Middle frontal gyrus (tissue), 1 donor: ENCODE measurements at regions not wholly inside any gene's neighbourhood (a gene's known extent, or its start where the extent isn't known, plus 50 kb on each side); places are given as distances from the start of the nearest gene placed in this dataset.

Source experiments
- DNase-seq: peaks from one replicate; pipeline ENCODE4 v3.0.0-alpha.2; 2015; ENCODE audit warnings: low spot score; ENCODE audit errors: extremely low spot score

DNA sequence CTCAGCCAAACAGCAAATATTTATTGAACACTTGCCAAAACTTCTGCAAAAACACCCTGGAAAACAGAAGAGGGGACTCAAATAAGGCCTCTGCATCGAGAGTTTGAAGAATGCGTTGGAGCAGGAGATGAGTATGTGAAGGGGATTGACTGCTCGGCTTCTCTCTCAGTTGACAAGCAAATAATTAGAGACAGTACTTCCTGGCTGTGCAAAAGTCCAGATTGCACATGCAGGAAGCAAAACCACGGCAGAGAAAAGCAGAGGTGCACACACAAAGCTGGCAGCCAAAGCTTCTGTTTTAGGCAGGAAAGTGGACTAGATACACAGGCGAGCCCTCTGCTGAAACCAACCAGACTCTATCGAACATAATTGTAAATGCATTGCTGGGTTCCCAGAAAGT is 343.6 kb upstream of the MGMT start:
- no peak for DNase-seq

DNA sequence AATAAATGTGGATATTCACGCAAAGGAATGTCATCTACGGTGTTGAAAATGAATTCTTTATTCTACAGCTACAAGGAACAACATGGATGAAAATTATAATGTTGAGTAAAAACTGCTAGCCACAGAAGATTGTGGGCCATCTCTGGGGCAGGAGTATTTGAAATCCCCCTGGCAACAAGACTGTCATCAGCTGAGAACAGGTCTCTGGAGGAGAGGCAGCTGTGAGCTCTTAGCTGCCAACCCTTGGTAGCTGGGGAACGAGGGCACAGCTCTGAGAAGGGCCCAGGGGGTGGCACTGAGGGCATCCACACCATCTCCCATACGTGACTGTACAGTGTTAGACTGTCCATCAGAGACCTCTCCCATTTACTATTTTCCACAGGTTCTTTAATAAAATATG is 340.1 kb upstream of the MGMT start:
- no peak for DNase-seq

DNA sequence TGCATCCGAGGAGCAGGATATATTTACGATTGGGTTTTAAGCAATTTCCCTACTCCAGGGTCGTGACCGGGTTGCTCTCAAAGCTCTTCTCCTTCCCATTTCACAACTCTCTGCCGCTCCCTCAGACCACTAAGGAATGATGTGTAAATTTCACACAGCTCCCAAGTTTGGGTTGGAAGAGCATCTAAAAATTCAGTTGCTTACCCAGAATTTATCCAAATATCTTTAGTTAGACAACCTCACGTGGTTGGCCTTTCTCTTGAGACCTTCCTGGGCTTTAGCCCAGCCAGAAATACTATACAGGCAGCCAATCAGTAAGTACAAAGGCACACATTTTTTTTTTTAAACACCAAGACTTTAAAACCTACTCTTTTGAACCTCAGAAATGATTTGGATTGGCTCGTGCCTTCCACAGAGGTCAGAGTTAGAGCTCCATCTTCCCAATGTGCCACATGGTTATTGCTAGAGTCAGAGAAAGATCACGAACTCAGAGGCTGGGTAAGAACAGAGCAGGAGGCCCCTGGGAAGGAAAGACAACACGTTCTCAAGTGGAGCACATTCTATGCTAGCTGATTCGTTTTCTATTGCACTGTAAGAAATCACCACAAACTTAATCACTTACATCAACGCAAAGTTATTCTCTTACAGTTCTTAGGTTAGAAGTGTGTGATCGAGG is 335.4 kb upstream of the MGMT start:
- DNase-seq: no peak

GRCh38 chr10:129133856-129134255 is 333.2 kb upstream of the MGMT start:
- DNase-seq: no peak

DNA sequence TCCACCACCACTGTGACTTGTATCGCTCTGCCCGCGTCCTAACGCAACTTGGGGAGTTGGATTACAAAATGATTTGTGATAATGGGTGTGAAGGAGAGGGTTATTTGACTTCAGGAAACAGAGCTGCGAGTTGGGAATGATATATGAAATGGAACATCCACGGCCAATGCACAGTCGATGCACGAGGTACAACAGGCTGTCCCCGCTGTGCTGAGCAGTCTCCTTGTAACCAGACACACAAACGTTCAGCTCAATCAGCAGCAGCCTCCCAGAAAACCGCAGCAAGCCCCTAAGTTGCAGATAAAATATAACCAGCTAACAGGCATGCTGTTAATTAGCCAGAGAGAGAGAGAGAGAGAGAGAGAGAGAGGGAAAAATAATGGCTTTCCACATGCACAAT is 332.7 kb upstream of the MGMT start:
- DNase-seq: no peak

DNA sequence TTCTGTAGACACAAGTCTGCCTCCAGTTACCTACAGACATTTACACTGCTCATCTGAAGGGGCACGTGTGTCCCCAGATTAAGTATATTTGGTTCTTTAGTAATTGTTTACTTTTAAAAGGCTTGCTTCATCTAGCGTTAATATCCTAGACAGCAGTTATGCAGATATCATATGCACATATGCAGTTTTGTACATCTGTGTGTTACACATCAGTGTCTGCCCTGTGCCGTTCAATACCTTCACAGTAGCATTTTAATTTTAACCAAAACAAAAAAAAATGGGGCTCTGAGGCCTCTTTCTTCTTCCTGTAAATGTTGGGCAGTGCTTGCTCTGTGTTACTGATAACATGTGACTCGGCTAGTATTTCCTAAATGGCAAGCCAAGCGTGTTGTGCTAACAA is 331.4 kb upstream of the MGMT start:
- DNase-seq: no peak

- no peak for DNase-seq
These were observed 331.0 kb upstream of the MGMT start for GRCh38 chr10:129136074-129136473.

DNA sequence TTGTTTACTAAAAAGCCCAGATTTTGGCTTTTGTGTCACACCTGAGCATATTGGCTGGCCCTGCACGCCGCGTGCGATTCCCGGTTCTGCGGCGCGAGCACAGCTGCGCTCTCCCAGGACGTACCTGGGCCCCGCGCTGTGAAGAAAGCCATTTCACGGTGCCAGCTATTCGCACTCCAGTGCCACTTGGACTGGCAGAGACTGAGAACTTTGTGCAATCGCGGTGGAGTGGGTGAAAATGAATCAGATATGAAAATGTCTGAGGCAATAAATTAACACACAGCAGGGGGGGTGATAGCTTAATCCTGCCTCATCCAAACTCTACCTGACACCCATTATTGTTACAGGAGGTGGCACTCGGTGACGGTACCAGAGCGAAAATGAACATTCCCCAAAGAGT is 330.1 kb upstream of the MGMT start:
- DNase-seq: no peak

GRCh38 chr10:129140921-129141885 is 325.8 kb upstream of the MGMT start:
- no peak for DNase-seq

DNA sequence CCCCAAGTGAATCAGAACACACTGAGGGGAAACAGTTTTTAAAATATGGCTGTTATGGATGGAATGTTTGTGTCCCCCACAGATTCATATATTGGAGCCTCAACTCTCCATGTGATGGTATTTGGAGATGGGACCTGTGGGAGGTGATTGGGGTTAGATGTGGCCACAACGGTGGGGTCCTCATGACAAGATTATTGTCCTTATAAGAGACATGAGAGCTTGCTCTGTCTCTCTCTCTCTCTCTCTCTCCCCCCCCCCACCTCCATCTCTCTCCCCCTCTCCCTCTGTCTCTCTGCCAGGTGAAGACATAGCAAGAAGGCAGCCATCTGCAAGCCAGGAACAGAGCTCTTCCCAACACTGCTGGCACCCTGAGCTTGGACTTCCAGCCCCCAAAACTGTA is 315.8 kb upstream of the MGMT start:
- DNase-seq: no peak

- DNase-seq: no peak
These were observed 310.6 kb upstream of the MGMT start for GRCh38 chr10:129156406-129156805.

DNA sequence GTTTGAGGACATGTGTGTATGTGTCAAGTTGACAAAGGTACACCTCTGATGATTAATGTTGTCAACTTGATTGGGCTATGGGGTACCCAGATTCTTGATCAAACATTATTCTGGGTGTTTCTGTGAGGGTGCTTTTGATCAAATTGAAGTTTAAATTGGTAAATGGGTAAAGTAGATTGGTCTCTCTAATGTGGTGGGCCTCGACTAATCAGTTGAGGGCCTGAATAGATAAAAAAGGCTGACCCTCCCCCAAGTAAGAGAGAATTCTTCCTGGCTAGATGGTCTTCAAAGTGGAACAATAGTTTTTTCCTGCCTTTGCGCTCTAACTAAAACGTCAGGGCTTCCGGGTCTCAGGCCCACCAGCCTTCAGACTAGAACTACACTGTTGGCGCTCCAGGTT is 309.9 kb upstream of the MGMT start:
- DNase-seq: no peak

- DNase-seq: no peak
These were observed 305.9 kb upstream of the MGMT start for GRCh38 chr10:129161150-129161549.

GRCh38 chr10:129163531-129163930 is 303.5 kb upstream of the MGMT start:
- DNase-seq: no peak

DNA sequence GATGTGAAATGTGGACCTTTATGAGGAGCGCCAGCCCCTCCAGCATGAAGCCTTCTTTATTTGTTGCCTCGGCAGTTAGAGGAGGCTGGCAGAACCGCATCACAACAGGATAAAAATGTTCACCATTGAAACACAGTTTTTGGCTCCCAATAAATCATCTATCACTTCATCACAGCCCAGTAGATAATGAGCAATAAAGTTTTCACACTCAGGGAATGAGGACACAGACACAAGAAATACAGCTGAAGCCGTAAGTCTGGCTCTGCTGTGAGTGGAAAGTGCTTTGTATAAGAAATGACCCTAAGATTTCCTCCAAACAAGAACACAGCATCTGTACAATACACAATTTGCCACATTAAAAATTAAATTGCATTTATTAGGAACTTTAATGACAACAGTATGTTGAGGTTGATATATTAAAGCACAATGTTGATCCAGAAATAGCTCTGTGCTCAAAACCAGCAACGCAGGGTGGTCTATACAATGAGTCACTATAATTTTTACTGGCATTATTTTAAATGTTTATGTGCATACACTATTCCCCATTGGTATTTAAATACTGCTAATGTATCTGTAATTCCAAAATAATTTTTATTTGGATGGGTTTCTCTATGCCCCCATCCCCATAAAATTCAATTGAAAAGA is 301.8 kb upstream of the MGMT start:
- no peak for DNase-seq

- no peak for DNase-seq
These were observed 301.3 kb upstream of the MGMT start for GRCh38 chr10:129165770-129166169.

DNA sequence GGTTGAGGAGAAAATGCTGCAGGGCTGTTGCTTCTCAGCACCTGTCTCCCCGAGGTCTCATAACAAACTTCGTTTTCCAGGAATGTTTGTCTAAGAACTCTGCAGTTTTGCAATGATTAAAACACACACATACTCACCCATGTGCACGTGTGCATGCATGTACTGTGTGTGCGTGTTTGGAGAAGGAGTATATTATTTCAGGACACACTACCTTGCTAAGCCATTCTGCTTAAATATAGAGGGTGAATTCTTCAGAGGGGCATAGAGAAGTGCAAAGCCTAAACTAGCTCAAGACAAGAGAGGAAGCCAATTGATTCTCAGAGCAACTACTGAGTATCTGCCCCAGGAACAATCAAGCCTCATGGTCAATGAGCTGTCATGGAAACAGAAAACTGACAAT is 298.4 kb upstream of the MGMT start:
- no peak for DNase-seq

- no peak for DNase-seq
These were observed 297.9 kb upstream of the MGMT start for GRCh38 chr10:129169115-129169514.

GRCh38 chr10:129170812-129171211 is 296.2 kb upstream of the MGMT start:
- no peak for DNase-seq

GRCh38 chr10:129171812-129172211 is 295.2 kb upstream of the MGMT start:
- no peak for DNase-seq

- no peak for DNase-seq
These were observed 292.6 kb upstream of the MGMT start for GRCh38 chr10:129174232-129175014.
